Fibroblast of the aortic adventitia (primary cell): ENCODE measurements at regions not wholly inside any gene's neighbourhood (a gene's known extent, or its start where the extent isn't known, plus 50 kb on each side); places are given as distances from the start of the nearest gene placed in this dataset.
"Not testable (repeated sequence)": the region's sequence is repeated elsewhere in the genome, so short reads cannot be mapped to it uniquely, and the experiment has no call there.

Experiments
- DNase-seq: peaks from one replicate; pipeline ENCODE4 v3.0.0-alpha.2; 2010; ENCODE audit warnings: low read depth
- H3K4me3 ChIP-seq: 2 replicates; pipeline ENCODE4 v1.5.1; 2011; ENCODE audit warnings: low read depth, mild to moderate bottlenecking, control low read depth, low read length, moderate library complexity
- CTCF ChIP-seq: IDR thresholded peaks from 2 replicates; pipeline ENCODE4 v1.5.1; 2011; ENCODE audit warnings: mild to moderate bottlenecking, low read length, control low read depth, inconsistent platforms; ENCODE audit not compliant: insufficient read depth

GRCh38 chr5:35538198-35538931 is 79.3 kb upstream of the SPEF2 start:
- no peak for DNase-seq
- no peak overlapping the region for H3K4me3 ChIP-seq
- no peak for TF ChIP-seq CTCF

- no peak for TF ChIP-seq CTCF
- H3K4me3 ChIP-seq: no peak overlapping the region
- no peak for DNase-seq
These were observed 84.5 kb upstream of the SPEF2 start for GRCh38 chr5:35533156-35533555.

GRCh38 chr5:35531553-35531952 is 86.1 kb upstream of the SPEF2 start:
- not testable (repeated sequence) for H3K4me3 ChIP-seq, DNase-seq

- no peak overlapping the region for H3K4me3 ChIP-seq
- DNase-seq: no peak
- no peak for TF ChIP-seq CTCF
These were observed 99.6 kb upstream of the SPEF2 start for GRCh38 chr5:35518104-35518503.

GRCh38 chr5:35516271-35516670 is 101.4 kb upstream of the SPEF2 start:
- H3K4me3 ChIP-seq: no peak overlapping the region
- no peak for TF ChIP-seq CTCF
- DNase-seq: no peak

- no peak overlapping the region for H3K4me3 ChIP-seq
- no peak for DNase-seq
- no peak for TF ChIP-seq CTCF
These were observed 104.1 kb upstream of the SPEF2 start for GRCh38 chr5:35513612-35514011.

- TF ChIP-seq CTCF: no peak
- no peak for DNase-seq
- H3K4me3 ChIP-seq: no peak overlapping the region
These were observed 115.5 kb upstream of the SPEF2 start for GRCh38 chr5:35502206-35502605.
